ENCODE measurements at regions not wholly inside any gene's neighbourhood (a gene's known extent, or its start where the extent isn't known, plus 50 kb on each side); places are given as distances from the start of the nearest gene placed in this dataset.

- TF ChIP-seq ZNF274 (IDR thresholded peaks at IDR 0.05; ENCODE audit: low read depth, low read length) (no peak), SUZ12 (IDR thresholded peaks at IDR 0.05; ENCODE audit: extremely low read depth, insufficient read depth, insufficient read length) (no peak)
Measured at GRCh38 chr2:173607606-173608311, 253.1 kb downstream of the CDCA7 start.
